HL-60 (cell line): ENCODE measurements at regions not wholly inside any gene's neighbourhood (a gene's known extent, or its start where the extent isn't known, plus 50 kb on each side); places are given as distances from the start of the nearest gene placed in this dataset.

Experiments used
- DNase-seq, 2 experiments: peaks; one replicate each; pipeline ENCODE4 v3.0.0-alpha.2; 2010 to 2020; ENCODE audit warnings: low read depth in 1 of 2, low spot score in 1 of 2
- H3K27ac ChIP-seq: fragments of 250-450 bp; sonication (Bioruptor Pico); replicated peaks from 2 replicates; pipeline ENCODE4 v1.5.1; 2020; ENCODE audit warnings: mild to moderate bottlenecking, moderate library complexity
- H3K27me3 ChIP-seq: fragments of 250-450 bp; sonication (Bioruptor Pico); 2 replicates; pipeline ENCODE4 v1.5.1; 2021; ENCODE audit warnings: mild to moderate bottlenecking, moderate library complexity; ENCODE audit not compliant: insufficient read depth, poor library complexity, severe bottlenecking
- H3K4me3 ChIP-seq: replicated peaks from 2 replicates; pipeline ENCODE4 v1.5.1; 2011; ENCODE audit warnings: mild to moderate bottlenecking, control low read depth, low read length; ENCODE audit not compliant: insufficient read depth
- GABPA ChIP-seq: IDR thresholded peaks from 2 replicates; pipeline ENCODE4 v1.6.1; 2012; ENCODE audit warnings: low read depth
- POLR2AphosphoS5 ChIP-seq: IDR thresholded peaks from 2 replicates; pipeline ENCODE4 v1.6.1; 2012; ENCODE audit warnings: low read depth
- REST ChIP-seq: IDR thresholded peaks from 2 replicates; pipeline ENCODE4 v1.6.1; 2012; ENCODE audit warnings: low read depth; ENCODE audit not compliant: insufficient replicate concordance
- SPI1 ChIP-seq: IDR thresholded peaks from 2 replicates; pipeline ENCODE4 v1.6.1; 2012; ENCODE audit warnings: low read depth, mild to moderate bottlenecking, borderline replicate concordance
- TF ChIP-seq, protein P1 (sequence below): IDR thresholded peaks from one replicate; pipeline ENCODE4 v1.5.1; 2011; ENCODE audit warnings: low read length, control low read depth, inconsistent platforms; ENCODE audit not compliant: insufficient read depth

DNA sequence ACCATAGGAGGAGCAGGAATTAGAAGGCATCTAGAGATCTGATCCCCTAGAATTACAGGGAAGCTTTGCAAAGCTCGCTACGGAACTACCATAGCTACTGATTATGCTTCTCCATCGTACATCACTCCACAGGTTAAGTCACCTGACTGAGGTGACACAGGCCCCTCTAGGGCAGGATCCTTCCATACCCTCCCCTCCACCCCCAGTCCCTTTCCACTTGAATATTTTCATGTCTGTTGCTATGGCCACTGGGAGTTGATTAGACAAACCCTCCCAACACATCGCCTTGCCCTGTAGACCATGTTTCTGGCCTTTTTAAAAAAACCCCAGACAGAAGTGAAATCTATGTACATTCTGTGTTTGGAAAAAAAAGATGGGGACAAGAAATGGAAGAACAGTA, 287.1 kb downstream of the SOX9 start:
- Histone ChIP-seq H3K4me3 (no peak overlapping the region), H3K27me3 (peaks cover under 1% of the 10 kb centered on the region), H3K27ac (no peak overlapping the region)
- no peak for TF ChIP-seq POLR2AphosphoS5
- no peak for TF ChIP-seq GABPA
- no peak for TF ChIP-seq REST
- TF ChIP-seq, protein P1, sequence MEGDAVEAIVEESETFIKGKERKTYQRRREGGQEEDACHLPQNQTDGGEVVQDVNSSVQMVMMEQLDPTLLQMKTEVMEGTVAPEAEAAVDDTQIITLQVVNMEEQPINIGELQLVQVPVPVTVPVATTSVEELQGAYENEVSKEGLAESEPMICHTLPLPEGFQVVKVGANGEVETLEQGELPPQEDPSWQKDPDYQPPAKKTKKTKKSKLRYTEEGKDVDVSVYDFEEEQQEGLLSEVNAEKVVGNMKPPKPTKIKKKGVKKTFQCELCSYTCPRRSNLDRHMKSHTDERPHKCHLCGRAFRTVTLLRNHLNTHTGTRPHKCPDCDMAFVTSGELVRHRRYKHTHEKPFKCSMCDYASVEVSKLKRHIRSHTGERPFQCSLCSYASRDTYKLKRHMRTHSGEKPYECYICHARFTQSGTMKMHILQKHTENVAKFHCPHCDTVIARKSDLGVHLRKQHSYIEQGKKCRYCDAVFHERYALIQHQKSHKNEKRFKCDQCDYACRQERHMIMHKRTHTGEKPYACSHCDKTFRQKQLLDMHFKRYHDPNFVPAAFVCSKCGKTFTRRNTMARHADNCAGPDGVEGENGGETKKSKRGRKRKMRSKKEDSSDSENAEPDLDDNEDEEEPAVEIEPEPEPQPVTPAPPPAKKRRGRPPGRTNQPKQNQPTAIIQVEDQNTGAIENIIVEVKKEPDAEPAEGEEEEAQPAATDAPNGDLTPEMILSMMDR: no peak
- TF ChIP-seq SPI1: no peak
- DNase-seq: no peak

DNA sequence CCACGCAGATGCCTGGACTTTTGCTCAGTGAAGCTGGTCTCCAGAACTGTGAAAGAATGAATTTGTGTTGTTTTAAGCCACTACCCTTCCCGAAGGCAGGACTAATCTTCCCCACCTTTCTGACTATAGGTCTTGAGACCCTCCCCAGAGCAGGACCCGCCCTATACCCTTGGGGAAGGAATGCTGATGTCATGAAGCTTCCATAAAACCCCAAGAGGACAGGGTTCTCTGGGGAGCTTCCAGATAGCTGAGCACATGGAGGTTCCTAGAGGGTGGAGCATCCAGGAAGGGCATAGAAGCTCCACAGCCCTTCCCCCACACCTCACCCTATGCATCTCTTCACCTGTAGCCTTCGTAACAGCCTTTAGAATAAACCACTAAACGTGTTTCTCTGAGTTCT, 287.8 kb downstream of the SOX9 start:
- TF ChIP-seq GABPA: no peak
- no peak overlapping the region for H3K27ac ChIP-seq
- no peak for DNase-seq
- no peak overlapping the region for H3K4me3 ChIP-seq
- no peaks in the 10 kb centered on the region for H3K27me3 ChIP-seq

DNA sequence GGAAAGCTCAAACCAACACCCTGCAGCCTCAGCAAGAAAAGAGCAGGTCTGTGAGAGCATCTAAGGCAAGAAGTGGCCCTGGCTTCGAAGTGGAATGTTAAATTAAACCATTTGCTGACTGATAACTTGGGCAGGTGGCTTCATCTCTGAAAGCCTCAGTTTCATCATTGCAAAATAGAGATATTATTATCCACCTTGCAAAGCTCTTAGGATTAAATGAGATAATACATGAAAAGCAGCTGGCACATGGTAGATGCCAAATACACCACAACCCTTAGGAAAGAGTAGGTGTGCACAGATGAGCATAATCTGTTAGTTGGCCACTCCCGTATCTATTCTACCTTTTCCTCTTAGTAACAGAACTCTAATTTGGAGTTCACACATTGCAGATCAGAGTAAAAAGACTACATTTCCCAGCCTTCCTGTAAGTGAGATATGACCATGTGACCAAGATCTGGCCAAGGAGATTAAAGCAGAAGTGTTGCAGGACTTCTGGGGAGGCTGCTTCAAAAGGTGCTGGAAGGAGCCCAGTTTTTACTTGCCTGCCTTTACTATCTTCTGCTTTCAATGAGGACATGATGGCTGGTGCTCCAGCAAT, 288.7 kb downstream of the SOX9 start:
- Histone ChIP-seq H3K27ac (no peak overlapping the region), H3K4me3 (no peak overlapping the region), H3K27me3 (no peaks in the 10 kb centered on the region)
- no peak for TF ChIP-seq GABPA
- no peak for TF ChIP-seq SPI1
- TF ChIP-seq REST: no peak
- TF ChIP-seq POLR2AphosphoS5: no peak
- TF ChIP-seq, protein P1: no peak
- no peak for DNase-seq

GRCh38 chr17:72411124-72411563, 290.3 kb downstream of the SOX9 start:
- Histone ChIP-seq H3K4me3 (no peak overlapping the region), H3K27me3 (no peaks in the 10 kb centered on the region), H3K27ac (no peak overlapping the region)
- no peak for DNase-seq
- TF ChIP-seq, protein P1: no peak
- TF ChIP-seq POLR2AphosphoS5 (no peak), SPI1 (no peak), REST (no peak), GABPA (no peak)
